ENCODE measurements at regions not wholly inside any gene's neighbourhood (a gene's known extent, or its start where the extent isn't known, plus 50 kb on each side); places are given as distances from the start of the nearest gene placed in this dataset.
A peak's percentile ranks its signal among the peaks of the same experiment; 100 is the strongest.
"Not testable (repeated sequence)": the region's sequence is repeated elsewhere in the genome, so short reads cannot be mapped to it uniquely, and the experiment has no call there.

GRCh38 chr2:179385756-179386155 lies 121.1 kb upstream of the SESTD1 start:
- in situ Hi-C loops (cut with HindIII; ENCODE audit: low pct_ligation_motif_present, low pct_unique_long_range_greater_than_20kb, low sequenced_read_pairs); DNase-seq: not testable (repeated sequence)

GRCh38 chr2:179383975-179384374 lies 119.3 kb upstream of the SESTD1 start:
- in situ Hi-C loops (cut with HindIII; ENCODE audit: low pct_ligation_motif_present, low pct_unique_long_range_greater_than_20kb, low sequenced_read_pairs) = no loop called here
- no peak for DNase-seq

- in situ Hi-C loops (cut with HindIII; ENCODE audit: low pct_ligation_motif_present, low pct_unique_long_range_greater_than_20kb, low sequenced_read_pairs) = no loop called here
- DNase-seq = no peak
These were observed 112.7 kb upstream of the SESTD1 start for GRCh38 chr2:179377296-179377695.

- in situ Hi-C loops (cut with HindIII; ENCODE audit: low pct_ligation_motif_present, low pct_unique_long_range_greater_than_20kb, low sequenced_read_pairs) = no loop called here
- DNase-seq = no peak
These were observed 112.2 kb upstream of the SESTD1 start for GRCh38 chr2:179376881-179377280.

- in situ Hi-C loops (cut with HindIII; ENCODE audit: low pct_ligation_motif_present, low pct_unique_long_range_greater_than_20kb, low sequenced_read_pairs) = no loop called here
- DNase-seq = no peak
These were observed 109.2 kb upstream of the SESTD1 start for GRCh38 chr2:179373816-179374215.

GRCh38 chr2:179365561-179365960 lies 100.9 kb upstream of the SESTD1 start:
- in situ Hi-C loops (cut with HindIII; ENCODE audit: low pct_ligation_motif_present, low pct_unique_long_range_greater_than_20kb, low sequenced_read_pairs); DNase-seq: not testable (repeated sequence)

GRCh38 chr2:179355881-179356280 lies 91.2 kb upstream of the SESTD1 start:
- in situ Hi-C loops (cut with HindIII; ENCODE audit: low pct_ligation_motif_present, low pct_unique_long_range_greater_than_20kb, low sequenced_read_pairs) = no loop called here
- DNase-seq = no peak

- DNase-seq = peak; percentile 24
- in situ Hi-C loops (cut with HindIII; ENCODE audit: low pct_ligation_motif_present, low pct_unique_long_range_greater_than_20kb, low sequenced_read_pairs) = no loop called here
These were observed 90.3 kb upstream of the SESTD1 start for GRCh38 chr2:179354739-179355537.

- DNase-seq = no peak
- in situ Hi-C loops (cut with HindIII; ENCODE audit: low pct_ligation_motif_present, low pct_unique_long_range_greater_than_20kb, low sequenced_read_pairs) = no loop called here
These were observed 89.7 kb upstream of the SESTD1 start for GRCh38 chr2:179354296-179354695.

GRCh38 chr2:179352181-179352580 lies 87.5 kb upstream of the SESTD1 start:
- DNase-seq = no peak
- in situ Hi-C loops (cut with HindIII; ENCODE audit: low pct_ligation_motif_present, low pct_unique_long_range_greater_than_20kb, low sequenced_read_pairs) = no loop called here

GRCh38 chr2:179351057-179351456 lies 86.4 kb upstream of the SESTD1 start:
- DNase-seq = no peak

GRCh38 chr2:179349670-179350303 lies 85.2 kb upstream of the SESTD1 start:
- in situ Hi-C loops (cut with HindIII; ENCODE audit: low pct_ligation_motif_present, low pct_unique_long_range_greater_than_20kb, low sequenced_read_pairs) = no loop called here

More at GRCh38 chr2:179351057-179351456, 86.4 kb upstream of the SESTD1 start:
- in situ Hi-C loops (cut with HindIII; ENCODE audit: low pct_ligation_motif_present, low pct_unique_long_range_greater_than_20kb, low sequenced_read_pairs) = no loop called here

GRCh38 chr2:179348906-179349305 lies 84.3 kb upstream of the SESTD1 start:
- in situ Hi-C loops (cut with HindIII; ENCODE audit: low pct_ligation_motif_present, low pct_unique_long_range_greater_than_20kb, low sequenced_read_pairs) = no loop called here
- DNase-seq = no peak

More at GRCh38 chr2:179349670-179350303, 85.2 kb upstream of the SESTD1 start:
- no peak for DNase-seq

GRCh38 chr2:179344970-179345369 lies 80.3 kb upstream of the SESTD1 start:
- DNase-seq = no peak
- in situ Hi-C loops (cut with HindIII; ENCODE audit: low pct_ligation_motif_present, low pct_unique_long_range_greater_than_20kb, low sequenced_read_pairs) = no loop called here

- in situ Hi-C loops (cut with HindIII; ENCODE audit: low pct_ligation_motif_present, low pct_unique_long_range_greater_than_20kb, low sequenced_read_pairs) = no loop called here
- peak; percentile 9 for DNase-seq
These were observed 79.8 kb upstream of the SESTD1 start for GRCh38 chr2:179344280-179344964.

- DNase-seq = no peak
- in situ Hi-C loops (cut with HindIII; ENCODE audit: low pct_ligation_motif_present, low pct_unique_long_range_greater_than_20kb, low sequenced_read_pairs) = no loop called here
These were observed 79.3 kb upstream of the SESTD1 start for GRCh38 chr2:179343945-179344279.

- in situ Hi-C loops (cut with HindIII; ENCODE audit: low pct_ligation_motif_present, low pct_unique_long_range_greater_than_20kb, low sequenced_read_pairs) = no loop called here
- DNase-seq = no peak
These were observed 76.7 kb upstream of the SESTD1 start for GRCh38 chr2:179341152-179341866.

GRCh38 chr2:179340678-179341077 lies 76.0 kb upstream of the SESTD1 start:
- DNase-seq = peak; percentile 25
- in situ Hi-C loops (cut with HindIII; ENCODE audit: low pct_ligation_motif_present, low pct_unique_long_range_greater_than_20kb, low sequenced_read_pairs) = no loop called here

- no peak for DNase-seq
- in situ Hi-C loops (cut with HindIII; ENCODE audit: low pct_ligation_motif_present, low pct_unique_long_range_greater_than_20kb, low sequenced_read_pairs) = no loop called here
These were observed 74.0 kb upstream of the SESTD1 start for GRCh38 chr2:179338681-179339080.

Measured in ACHN (cell line).